8988T (cell line): ENCODE measurements at regions not wholly inside any gene's neighbourhood (a gene's known extent, or its start where the extent isn't known, plus 50 kb on each side); places are given as distances from the start of the nearest gene placed in this dataset.

ENCODE experiments used
- DNase-seq: peaks from one replicate; pipeline ENCODE4 v3.0.0; 2011

GRCh38 chr4:184528051-184528450 is 53.7 kb upstream of the IRF2 start:
- no peak for DNase-seq

GRCh38 chr4:184526228-184526627 is 51.9 kb upstream of the IRF2 start:
- DNase-seq = no peak
